Adrenal gland (tissue), 5 donors: ENCODE measurements at regions not wholly inside any gene's neighbourhood (a gene's known extent, or its start where the extent isn't known, plus 50 kb on each side); places are given as distances from the start of the nearest gene placed in this dataset.

Experiments
- POLR2A ChIP-seq, 2 donors: fragments of 450-650 bp; IDR thresholded peaks; one replicate each; pipeline ENCODE4 v1.6.1; 2017; ENCODE audit warnings: antibody characterized with exemption in 2 of 2, mild to moderate bottlenecking in 2 of 2, moderate library complexity in 1 of 2
- TF ChIP-seq, protein P1 (sequence below), 6 experiments: fragments of 450-650 bp in 4 of 6; fragments of 200-600 bp in 2 of 6; sonication (generic) in 1 of 6; IDR thresholded peaks; 1 replicate in 5 of 6; 2 replicates in 1 of 6; pipeline versions ENCODE4 v1.5.1 to v1.8.0; 2016 to 2021; ENCODE audit warnings: antibody characterized with exemption in 6 of 6, mild to moderate bottlenecking in 2 of 6, moderate library complexity in 1 of 6
- donor health status: DM: no; HTN: no; CAD: no.

DNA sequence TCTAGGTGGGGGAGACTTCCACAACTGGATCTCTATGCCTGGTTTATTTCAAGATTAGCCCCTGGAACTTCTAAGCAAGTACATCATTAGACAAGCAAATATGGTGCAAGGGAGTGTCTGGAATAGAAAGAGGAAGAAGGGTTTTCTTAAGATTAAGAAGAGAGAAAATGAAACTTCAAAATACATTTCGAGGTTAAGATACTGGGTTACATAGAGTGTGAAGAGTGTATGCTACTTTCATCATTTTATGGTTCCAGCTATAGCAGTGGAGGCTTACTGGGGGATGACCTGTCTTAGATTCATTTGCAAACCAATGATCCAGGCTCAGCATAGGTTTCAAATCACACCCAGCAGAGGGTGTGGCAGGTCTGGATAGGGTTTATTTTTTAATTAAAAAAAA is 144.4 kb upstream of the GATB start:
- TF ChIP-seq, protein P1, sequence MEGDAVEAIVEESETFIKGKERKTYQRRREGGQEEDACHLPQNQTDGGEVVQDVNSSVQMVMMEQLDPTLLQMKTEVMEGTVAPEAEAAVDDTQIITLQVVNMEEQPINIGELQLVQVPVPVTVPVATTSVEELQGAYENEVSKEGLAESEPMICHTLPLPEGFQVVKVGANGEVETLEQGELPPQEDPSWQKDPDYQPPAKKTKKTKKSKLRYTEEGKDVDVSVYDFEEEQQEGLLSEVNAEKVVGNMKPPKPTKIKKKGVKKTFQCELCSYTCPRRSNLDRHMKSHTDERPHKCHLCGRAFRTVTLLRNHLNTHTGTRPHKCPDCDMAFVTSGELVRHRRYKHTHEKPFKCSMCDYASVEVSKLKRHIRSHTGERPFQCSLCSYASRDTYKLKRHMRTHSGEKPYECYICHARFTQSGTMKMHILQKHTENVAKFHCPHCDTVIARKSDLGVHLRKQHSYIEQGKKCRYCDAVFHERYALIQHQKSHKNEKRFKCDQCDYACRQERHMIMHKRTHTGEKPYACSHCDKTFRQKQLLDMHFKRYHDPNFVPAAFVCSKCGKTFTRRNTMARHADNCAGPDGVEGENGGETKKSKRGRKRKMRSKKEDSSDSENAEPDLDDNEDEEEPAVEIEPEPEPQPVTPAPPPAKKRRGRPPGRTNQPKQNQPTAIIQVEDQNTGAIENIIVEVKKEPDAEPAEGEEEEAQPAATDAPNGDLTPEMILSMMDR (IDR thresholded peaks at IDR 0.05): no peak
- TF ChIP-seq POLR2A (IDR thresholded peaks at IDR 0.05): no peak
